Lung (tissue), 11 donors: ENCODE measurements at regions not wholly inside any gene's neighbourhood (a gene's known extent, or its start where the extent isn't known, plus 50 kb on each side); places are given as distances from the start of the nearest gene placed in this dataset.
A peak's percentile ranks its signal among the peaks of the same experiment; 100 is the strongest.

Experiments
- ATAC-seq: fragments of 200-7000 bp; cut with Tn5 transposase; one replicate; pipeline ENCODE4 v1.9.1; 2020; ENCODE audit warnings: moderate number of reproducible peaks; ENCODE audit not compliant: insufficient read depth, low FRiP score
- DNase-seq, 3 donors: peaks; one replicate each; pipeline ENCODE4 v3.0.0-alpha.2; 2013 to 2017
- H3K27ac ChIP-seq, 2 donors: one replicate each; pipeline ENCODE4 v1.5.1; 2013; ENCODE audit warnings: mild to moderate bottlenecking in 2 of 2, moderate library complexity in 2 of 2, control low read depth in 1 of 2, inconsistent platforms in 1 of 2, low read depth in 1 of 2, low read length in 1 of 2
- H3K27me3 ChIP-seq, 3 donors: one replicate each; pipeline ENCODE4 v1.5.1; 2013; ENCODE audit warnings: low read length in 2 of 3; ENCODE audit not compliant: control insufficient read depth in 3 of 3, insufficient read depth in 3 of 3
- H3K36me3 ChIP-seq, 4 donors: one replicate each; pipeline ENCODE4 v1.5.1; 2013; ENCODE audit warnings: low read length in 4 of 4, mild to moderate bottlenecking in 1 of 4, moderate library complexity in 1 of 4; ENCODE audit not compliant: control insufficient read depth in 4 of 4, insufficient read depth in 4 of 4
- H3K4me1 ChIP-seq, 5 donors: one replicate each; pipeline ENCODE4 v1.5.1; 2013; ENCODE audit warnings: low read length in 5 of 5, mild to moderate bottlenecking in 2 of 5, moderate library complexity in 1 of 5; ENCODE audit not compliant: control insufficient read depth in 5 of 5, insufficient read depth in 5 of 5
- H3K4me3 ChIP-seq: one replicate; pipeline ENCODE4 v1.5.1; 2013; ENCODE audit warnings: mild to moderate bottlenecking, control low read depth, moderate library complexity
- H3K9ac ChIP-seq, 2 donors: one replicate each; pipeline ENCODE4 v1.5.1; 2013; ENCODE audit warnings: low read length in 2 of 2, control low read depth in 1 of 2; ENCODE audit not compliant: insufficient read depth in 1 of 2
- H3K9me3 ChIP-seq, 4 donors: one replicate each; pipeline ENCODE4 v1.5.1; 2013; ENCODE audit warnings: low read length in 3 of 4, mild to moderate bottlenecking in 1 of 4, moderate library complexity in 1 of 4; ENCODE audit not compliant: control insufficient read depth in 4 of 4, insufficient read depth in 3 of 4
- CTCF ChIP-seq: IDR thresholded peaks from 2 replicates; pipeline ENCODE4 v1.5.1; 2012; ENCODE audit warnings: mild to moderate bottlenecking; ENCODE audit errors: control extremely low read depth, extremely low read depth
- WGBS, 2 donors: extraction: QIAGEN DNeasy Blood & Tissue Kit; methylation state at CpG; one replicate each; pipeline ENCODE4 v1.1.7; 2013; 5-methylcytosine and 5-hydroxymethylcytosine counted together
- donor health status: control.
- donor health status: control.
- donor health status: Bipolar disorder and iron deficiency.
- donor health status: healthy.
- donor health status: DM: yes; HTN: yes; CAD: no.

- no peak overlapping the region for H3K9ac ChIP-seq
- H3K27me3 ChIP-seq: peaks cover 4 to 17% (median 7%) of the 10 kb centered on the region in 3 donors
- no peak for TF ChIP-seq CTCF
- peak overlapping the region in 1 of 2 donors; percentile 60 for H3K27ac ChIP-seq
- no peaks in the 10 kb centered on the region for H3K9me3 ChIP-seq
- ATAC-seq: no peak
- no peaks in the 10 kb centered on the region for H3K36me3 ChIP-seq
- no peak overlapping the region for H3K4me3 ChIP-seq
- no peak for DNase-seq
- peaks cover 0 to 2% (median 0%) of the 10 kb centered on the region in 5 donors for H3K4me1 ChIP-seq
These were observed 58.2 kb upstream of the FAM9C start for GRCh38 chrX:13102636-13103035.

GRCh38 chrX:13101441-13102139, 57.2 kb upstream of the FAM9C start:
- Histone ChIP-seq H3K9me3 (no peaks in the 10 kb centered on the region), H3K27me3 (peaks cover 4 to 15% (median 7%) of the 10 kb centered on the region in 3 donors), H3K36me3 (no peaks in the 10 kb centered on the region), H3K9ac (no peak overlapping the region), H3K27ac (peak overlapping the region in 1 of 2 donors; percentile 33), H3K4me3 (no peak overlapping the region), H3K4me1 (peaks cover 0 to 2% (median 0%) of the 10 kb centered on the region in 5 donors)
- TF ChIP-seq CTCF: no peak
- DNase-seq: peak in 1 of 3 donors; percentile 63
- 43 to 44% methylated on average over 9 of the region's 9 CpGs for WGBS, 2 donors
- ATAC-seq: peak; percentile 96

- ATAC-seq: no peak
- TF ChIP-seq CTCF: no peak
These were observed 54.7 kb upstream of the FAM9C start for GRCh38 chrX:13099121-13099520.

More at GRCh38 chrX:13099121-13099520, 54.7 kb upstream of the FAM9C start:
- Histone ChIP-seq H3K27ac (peak overlapping the region in 1 of 2 donors; percentile 21), H3K9me3 (no peaks in the 10 kb centered on the region), H3K9ac (no peak overlapping the region), H3K36me3 (no peaks in the 10 kb centered on the region), H3K27me3 (peaks cover 4 to 14% (median 7%) of the 10 kb centered on the region in 3 donors), H3K4me3 (no peak overlapping the region), H3K4me1 (peaks cover 0 to 7% (median 2%) of the 10 kb centered on the region in 5 donors)
- no peak for DNase-seq
